Ovary (tissue), 7 donors: ENCODE measurements at regions not wholly inside any gene's neighbourhood (a gene's known extent, or its start where the extent isn't known, plus 50 kb on each side); places are given as distances from the start of the nearest gene placed in this dataset.

Experiments
- DNase-seq, 5 donors: peaks; one replicate each; pipeline ENCODE4 v3.0.0-alpha.2; 2019 to 2020
- H3K27ac ChIP-seq, 2 donors: fragments of 200-600 bp; one replicate each; pipeline versions ENCODE4 v1.5.1 to v1.8.0; 2019 to 2022
- H3K27me3 ChIP-seq: fragments of 200-600 bp; one replicate; pipeline ENCODE4 v1.8.0; 2022
- H3K36me3 ChIP-seq: fragments of 200-600 bp; sonication (generic); one replicate; pipeline ENCODE4 v1.5.1; 2019
- H3K4me1 ChIP-seq: one replicate; pipeline ENCODE4 v1.8.1; 2013; ENCODE audit warnings: mild to moderate bottlenecking, moderate library complexity; ENCODE audit not compliant: insufficient read depth
- H3K4me3 ChIP-seq: fragments of 200-600 bp; sonication (generic); one replicate; pipeline ENCODE4 v1.5.1; 2017
- H3K9me3 ChIP-seq, 2 donors: fragments of 200-600 bp in 1 of 2; sonication (generic) in 1 of 2; one replicate each; pipeline versions ENCODE4 v1.5.1 to v1.8.1; 2013 to 2019; ENCODE audit warnings: mild to moderate bottlenecking in 1 of 2, moderate library complexity in 1 of 2
- EP300 ChIP-seq: sonication (generic); formaldehyde crosslinking; IDR thresholded peaks from one replicate; pipeline ENCODE4 v1.6.1; 2017; ENCODE audit warnings: antibody characterized with exemption
- POLR2A ChIP-seq: fragments of 450-650 bp; IDR thresholded peaks from one replicate; pipeline ENCODE4 v1.6.1; 2017; ENCODE audit warnings: antibody characterized with exemption, mild to moderate bottlenecking, moderate library complexity
- WGBS, 3 donors: extraction: QIAGEN DNeasy Blood & Tissue Kit in 1 of 3; methylation state at CpG; one replicate each; pipeline versions ENCODE4 v1.1.5 to v1.1.7; 2013 to 2017; 5-methylcytosine and 5-hydroxymethylcytosine counted together
- intact Hi-C, 4 donors: fragments of 100-400 bp; cut with DNase I; formaldehyde crosslinking; loops; one replicate each; pipeline versions ENCODE4 v1.11.0 to v1.15.1; 2022 to 2023
- TF ChIP-seq, protein P1 (sequence below), 3 donors: fragments of 450-650 bp in 2 of 3; fragments of 200-600 bp in 1 of 3; IDR thresholded peaks; one replicate each; pipeline versions ENCODE4 v1.5.1 to v1.8.0; 2016 to 2022; ENCODE audit warnings: antibody characterized with exemption in 3 of 3, mild to moderate bottlenecking in 1 of 3
- donor health status: DM: no; HTN: no; CAD: no; lungs with moderate emphysema.
- donor health status: DM: no; HTN: no; CAD: no.
- donor health status: Bipolar disorder and iron deficiency.
- donor health status: DM: no; HTN: no; CAD: no.
- donor health status: DM: yes; HTN: yes; CAD: no.

DNA sequence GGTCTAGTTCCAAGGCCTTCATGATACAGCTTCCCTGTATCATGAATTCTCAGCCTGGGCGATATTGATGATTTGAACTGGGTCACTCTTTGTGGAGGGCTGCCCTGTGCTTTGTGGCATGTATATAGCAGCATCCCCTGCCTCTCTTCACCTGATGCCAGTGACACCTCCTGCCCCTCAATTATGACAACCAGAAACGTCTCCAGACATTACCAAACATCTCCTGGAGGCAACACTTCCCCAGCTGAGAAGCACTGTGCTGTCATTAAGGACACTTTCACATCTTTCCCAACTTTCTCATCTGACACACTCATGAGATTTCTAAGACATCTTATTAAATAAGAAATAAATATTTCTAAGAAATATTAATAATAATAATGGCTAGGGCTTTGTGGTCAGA, 315.3 kb downstream of the BCL11B start:
- Histone ChIP-seq H3K27ac (no peak overlapping the region), H3K36me3 (no peaks in the 10 kb centered on the region), H3K9me3 (no peaks in the 10 kb centered on the region), H3K27me3 (no peaks in the 10 kb centered on the region), H3K4me1 (peaks cover 3% of the 10 kb centered on the region), H3K4me3 (no peak overlapping the region)
- 71 to 84% (median 75%) methylated on average over 2 of the region's 2 CpGs for WGBS, 3 donors
- no peak for DNase-seq
- intact Hi-C loops, result no loop called here
- no peak for TF ChIP-seq POLR2A
- TF ChIP-seq EP300, result no peak
- TF ChIP-seq, protein P1, sequence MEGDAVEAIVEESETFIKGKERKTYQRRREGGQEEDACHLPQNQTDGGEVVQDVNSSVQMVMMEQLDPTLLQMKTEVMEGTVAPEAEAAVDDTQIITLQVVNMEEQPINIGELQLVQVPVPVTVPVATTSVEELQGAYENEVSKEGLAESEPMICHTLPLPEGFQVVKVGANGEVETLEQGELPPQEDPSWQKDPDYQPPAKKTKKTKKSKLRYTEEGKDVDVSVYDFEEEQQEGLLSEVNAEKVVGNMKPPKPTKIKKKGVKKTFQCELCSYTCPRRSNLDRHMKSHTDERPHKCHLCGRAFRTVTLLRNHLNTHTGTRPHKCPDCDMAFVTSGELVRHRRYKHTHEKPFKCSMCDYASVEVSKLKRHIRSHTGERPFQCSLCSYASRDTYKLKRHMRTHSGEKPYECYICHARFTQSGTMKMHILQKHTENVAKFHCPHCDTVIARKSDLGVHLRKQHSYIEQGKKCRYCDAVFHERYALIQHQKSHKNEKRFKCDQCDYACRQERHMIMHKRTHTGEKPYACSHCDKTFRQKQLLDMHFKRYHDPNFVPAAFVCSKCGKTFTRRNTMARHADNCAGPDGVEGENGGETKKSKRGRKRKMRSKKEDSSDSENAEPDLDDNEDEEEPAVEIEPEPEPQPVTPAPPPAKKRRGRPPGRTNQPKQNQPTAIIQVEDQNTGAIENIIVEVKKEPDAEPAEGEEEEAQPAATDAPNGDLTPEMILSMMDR (IDR thresholded peaks at IDR 0.05), result no peak

DNA sequence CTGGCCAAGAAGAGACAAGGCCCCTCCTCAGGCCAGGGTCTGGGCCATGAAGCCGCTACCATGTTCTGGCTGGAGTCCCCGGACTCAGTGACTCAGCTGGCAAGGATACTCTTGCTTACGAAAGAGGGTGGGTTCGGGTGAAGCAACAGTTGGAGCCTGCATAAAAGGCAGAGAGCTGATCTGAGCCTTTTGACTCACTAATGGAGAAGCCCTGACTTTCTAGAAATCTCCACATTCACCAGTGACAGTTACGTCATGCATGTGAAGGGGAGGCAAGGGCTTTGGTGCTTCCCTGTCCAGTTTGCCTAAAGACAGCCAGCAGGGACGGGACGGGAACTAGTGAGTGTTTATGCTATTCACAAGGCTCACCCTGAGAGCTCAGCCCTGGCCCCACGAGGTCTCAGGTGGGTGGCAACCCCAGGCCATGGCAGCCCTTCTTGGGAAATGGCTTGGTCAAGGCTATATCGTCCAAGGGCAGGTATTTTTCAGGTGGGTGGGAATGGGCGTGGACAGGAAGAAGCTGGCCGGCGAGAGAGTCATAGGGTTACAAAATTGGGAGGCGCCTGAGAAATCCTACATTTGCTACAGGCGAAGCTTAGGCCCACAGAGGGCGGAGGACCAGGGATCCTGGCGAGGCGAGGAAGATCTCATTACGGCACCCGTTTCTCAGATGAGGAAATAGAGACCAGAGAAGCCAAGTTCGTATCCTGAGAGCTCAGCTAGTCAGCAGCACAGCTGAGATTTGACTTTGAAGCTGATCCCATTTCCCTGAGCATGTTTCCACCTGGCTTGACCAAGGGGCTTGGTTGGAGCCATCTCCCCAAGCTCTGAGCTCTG, 314.6 kb downstream of the BCL11B start:
- no peaks in the 10 kb centered on the region for H3K27me3 ChIP-seq
- peak; percentile 58 to 85 (median 60) for DNase-seq
- peak overlapping the region; percentile 33 to 71 for H3K27ac ChIP-seq
- intact Hi-C loops, result no loop called here
- no peaks in the 10 kb centered on the region for H3K36me3 ChIP-seq
- H3K9me3 ChIP-seq, result no peaks in the 10 kb centered on the region
- 52 to 56% (median 55%) methylated on average over 20 of the region's 20 CpGs for WGBS, 3 donors
- H3K4me3 ChIP-seq, result no peak overlapping the region
- TF ChIP-seq EP300, result no peak
- no peak for TF ChIP-seq POLR2A
- TF ChIP-seq, protein P1 (IDR thresholded peaks at IDR 0.05), result no peak
- peaks cover 3% of the 10 kb centered on the region for H3K4me1 ChIP-seq

DNA sequence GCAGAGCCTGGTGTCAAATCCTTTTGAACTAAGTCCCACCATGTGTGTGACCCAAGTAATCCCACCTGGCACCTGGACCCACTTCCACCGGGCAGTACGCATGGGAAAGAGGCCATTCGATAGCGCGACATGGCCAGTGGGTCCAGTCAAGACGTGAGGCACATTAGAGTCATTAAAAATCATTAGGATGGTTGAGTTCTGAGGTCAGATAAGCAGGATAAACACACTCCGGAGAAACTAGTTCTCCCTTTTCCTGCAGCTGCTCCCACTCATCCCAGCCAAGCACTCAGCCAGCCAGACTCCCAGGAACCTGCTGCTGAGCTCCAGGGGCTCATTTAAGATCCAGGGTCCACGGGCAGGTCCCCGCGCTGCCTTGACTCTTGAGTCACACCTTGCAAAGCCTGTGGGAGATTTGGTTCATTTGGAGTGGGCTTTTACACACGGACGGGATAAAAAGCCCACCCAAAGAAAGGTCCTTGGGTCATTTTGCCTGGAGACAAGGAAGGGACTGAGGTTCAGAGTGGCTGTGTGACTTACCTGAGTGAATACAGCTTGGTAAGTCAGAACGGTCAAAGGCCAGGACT, 313.9 kb downstream of the BCL11B start:
- H3K27ac ChIP-seq, result no peak overlapping the region
- TF ChIP-seq EP300, result no peak
- TF ChIP-seq, protein P1 (IDR thresholded peaks at IDR 0.05), result no peak
- TF ChIP-seq POLR2A, result no peak
- 54 to 72% (median 55%) methylated on average over 13 of the region's 13 CpGs for WGBS, 3 donors

DNA sequence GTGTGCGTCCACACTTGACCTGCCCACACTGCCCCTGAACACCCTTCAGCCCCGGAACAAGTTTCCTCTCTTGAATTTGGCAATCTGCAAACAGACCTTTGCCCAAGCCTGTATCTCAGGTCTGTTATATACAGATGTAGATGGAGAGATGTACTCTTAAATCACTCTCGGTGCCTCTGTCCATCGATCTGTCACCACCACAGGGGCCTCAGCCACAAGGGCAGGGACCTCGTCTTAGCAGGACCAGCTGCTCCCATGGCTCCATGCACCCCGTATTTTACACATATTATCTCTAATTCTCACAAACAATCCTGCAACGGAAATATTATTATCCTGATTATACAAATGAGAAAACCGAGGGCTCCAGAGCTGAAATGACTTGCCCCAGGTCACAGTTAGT, 313.4 kb downstream of the BCL11B start:
- no peak overlapping the region for H3K27ac ChIP-seq
- H3K4me3 ChIP-seq, result no peak overlapping the region
- no peaks in the 10 kb centered on the region for H3K36me3 ChIP-seq
- TF ChIP-seq EP300 (no peak), POLR2A (no peak)
- TF ChIP-seq, protein P1 (IDR thresholded peaks at IDR 0.05), result no peak
- DNase-seq, result no peak
- WGBS, 3 donors, result 45 to 72% (median 46%) methylated on average over 8 of the region's 8 CpGs
- no peaks in the 10 kb centered on the region for H3K9me3 ChIP-seq
- peaks cover 3% of the 10 kb centered on the region for H3K4me1 ChIP-seq
- H3K27me3 ChIP-seq, result no peaks in the 10 kb centered on the region
- intact Hi-C loops, result no loop called here

More for the DNA sequence above, 313.9 kb downstream of the BCL11B start:
- no peak for DNase-seq
- Histone ChIP-seq H3K36me3 (no peaks in the 10 kb centered on the region), H3K27me3 (no peaks in the 10 kb centered on the region), H3K9me3 (no peaks in the 10 kb centered on the region), H3K4me3 (no peak overlapping the region), H3K4me1 (peaks cover 3% of the 10 kb centered on the region)
- intact Hi-C loops, result no loop called here
